IPS-18c (cell line): ENCODE measurements at regions not wholly inside any gene's neighbourhood (a gene's known extent, or its start where the extent isn't known, plus 50 kb on each side); places are given as distances from the start of the nearest gene placed in this dataset.
"Not testable (repeated sequence)": the region's sequence is repeated elsewhere in the genome, so short reads cannot be mapped to it uniquely, and the experiment has no call there.

Source experiments
- H3K4me3 ChIP-seq: 2 replicates; pipeline ENCODE4 v1.7.0; 2013; ENCODE audit warnings: low read depth, mild to moderate bottlenecking, low read length, moderate library complexity; ENCODE audit not compliant: insufficient read depth
- H3K9me3 ChIP-seq: one replicate; pipeline ENCODE4 v1.6.1; 2013; ENCODE audit warnings: mild to moderate bottlenecking, low read length, moderate library complexity; ENCODE audit not compliant: control insufficient read depth, insufficient read depth

DNA sequence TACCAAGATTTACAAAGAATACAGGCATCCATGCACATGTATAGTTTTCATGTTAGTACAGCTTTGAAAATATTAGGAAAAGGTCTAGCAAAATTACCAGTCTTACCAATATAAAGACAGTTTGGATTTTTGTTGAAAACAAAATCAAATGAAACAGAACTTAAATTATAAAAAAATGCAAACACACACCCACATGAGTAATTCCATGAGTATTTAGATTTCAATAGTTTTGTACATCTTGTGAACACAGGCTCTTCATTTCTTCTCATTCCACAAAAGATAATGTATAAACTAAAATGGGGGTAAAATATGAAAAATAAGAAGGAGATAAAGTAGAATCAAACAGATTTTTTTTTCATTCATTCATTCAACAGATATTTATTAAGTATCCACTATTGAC lies 682.2 kb upstream of the ANKRD30A start:
- Histone ChIP-seq H3K4me3 (no peak overlapping the region), H3K9me3 (no peaks in the 10 kb centered on the region)

DNA sequence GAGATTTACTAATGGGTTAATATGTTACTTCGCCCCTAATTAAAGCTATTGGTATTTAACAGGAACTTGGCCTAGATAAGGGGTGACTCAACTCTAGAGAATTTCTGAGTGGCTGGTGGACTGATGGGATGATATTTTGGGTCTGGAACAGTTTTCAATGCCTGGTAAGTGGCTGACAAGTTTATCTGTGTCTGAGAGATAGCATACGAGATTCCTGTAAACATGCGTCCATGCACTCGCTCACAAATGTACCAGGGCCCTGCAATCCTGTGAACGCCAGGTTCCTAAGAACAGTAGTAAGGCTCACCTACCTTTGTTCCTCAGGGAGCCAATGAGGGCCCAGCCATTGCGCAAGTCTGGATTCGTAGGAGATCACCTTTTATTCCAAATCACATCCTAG lies 683.8 kb upstream of the ANKRD30A start:
- Histone ChIP-seq H3K4me3 (no peak overlapping the region), H3K9me3 (no peaks in the 10 kb centered on the region)

DNA sequence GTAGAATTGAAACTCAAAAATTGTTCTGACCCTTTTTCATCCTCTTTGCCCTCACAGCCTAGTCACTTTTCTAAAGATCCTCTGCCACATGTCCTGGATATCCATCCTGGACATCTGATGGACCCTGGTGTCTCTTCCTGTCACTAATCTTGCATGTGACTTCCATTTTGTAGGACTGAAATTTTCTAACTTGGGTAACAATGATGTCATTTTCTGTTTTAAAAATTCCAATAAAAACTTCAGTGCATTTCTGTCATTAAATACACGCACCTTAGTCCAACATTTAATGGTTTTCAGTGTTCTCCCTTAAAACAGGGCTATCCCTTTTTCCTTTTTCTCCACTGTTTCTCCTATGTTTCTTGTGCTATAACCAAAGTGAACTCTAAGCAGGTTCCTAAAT lies 684.9 kb upstream of the ANKRD30A start:
- H3K9me3 ChIP-seq: no peaks in the 10 kb centered on the region
- H3K4me3 ChIP-seq: no peak overlapping the region

DNA sequence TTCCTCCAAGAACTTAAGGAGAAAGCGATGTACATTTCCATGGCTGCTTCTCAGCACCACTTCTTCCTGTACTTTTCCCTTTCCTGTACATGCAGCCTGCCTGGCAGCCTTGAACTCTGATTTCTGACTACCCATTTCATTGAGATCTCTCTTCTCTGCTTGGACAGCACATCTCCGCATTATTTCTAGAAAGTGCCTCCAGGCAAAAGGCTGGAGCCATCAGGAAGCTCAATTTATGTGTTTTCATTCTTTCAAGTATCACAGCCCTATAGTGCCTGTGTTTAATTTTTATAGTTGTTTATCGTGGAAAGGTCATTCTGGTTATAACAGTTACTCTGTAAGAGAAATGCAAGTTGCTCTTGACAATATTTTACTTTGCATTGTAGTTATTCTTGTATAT lies 688.0 kb upstream of the ANKRD30A start:
- H3K9me3 ChIP-seq: no peaks in the 10 kb centered on the region
- H3K4me3 ChIP-seq: no peak overlapping the region

DNA sequence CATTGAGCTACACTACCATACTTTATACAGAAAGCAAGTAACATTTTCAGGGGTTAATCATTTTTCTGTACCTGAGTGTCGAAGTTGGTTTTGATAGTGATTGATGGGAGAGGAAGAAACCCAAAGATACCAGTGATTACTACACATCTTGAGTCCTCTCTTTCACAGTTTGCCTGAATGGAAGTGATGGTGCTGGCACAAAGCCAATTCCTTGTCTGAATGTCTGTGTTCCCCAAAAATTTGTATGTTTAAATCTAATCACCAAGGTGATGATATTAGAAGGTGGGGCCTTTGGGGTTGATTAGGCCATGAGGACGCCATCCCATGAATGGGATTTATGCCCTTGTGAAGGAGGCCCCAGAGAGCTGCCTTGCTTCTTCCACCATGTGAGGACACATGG lies 696.9 kb upstream of the ANKRD30A start:
- Histone ChIP-seq H3K9me3 (no peaks in the 10 kb centered on the region), H3K4me3 (no peak overlapping the region)

DNA sequence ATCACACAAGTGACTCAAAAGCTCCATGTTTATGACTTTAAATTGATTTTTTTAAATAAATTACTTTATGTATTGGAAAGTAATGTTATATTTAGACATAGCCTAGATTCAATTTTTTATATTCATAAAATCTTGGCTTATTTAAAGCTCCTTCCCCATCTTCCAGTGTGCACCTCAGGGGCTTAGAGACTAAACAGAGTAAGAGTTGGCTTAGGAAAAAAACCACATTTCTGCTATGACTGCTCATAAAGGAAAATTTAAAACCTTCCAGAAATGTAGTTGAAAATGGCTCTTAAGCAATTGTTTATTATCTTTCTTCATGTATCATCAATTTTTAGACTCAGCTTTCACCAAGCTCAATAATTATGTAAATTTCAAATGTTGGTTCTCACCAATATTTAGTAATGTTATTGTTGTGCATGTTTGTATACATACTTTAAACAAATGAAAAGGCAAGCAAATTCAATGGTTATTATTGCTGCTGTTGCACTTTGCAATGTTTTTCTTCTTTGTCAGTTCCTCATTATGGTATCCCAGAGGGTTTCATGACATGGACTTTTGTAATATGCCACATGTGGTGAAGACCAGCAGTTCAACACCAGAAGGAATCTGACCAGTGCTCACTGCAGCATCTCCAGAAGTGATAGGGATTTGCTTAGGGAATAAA lies 700.1 kb upstream of the ANKRD30A start:
- no peak overlapping the region for H3K4me3 ChIP-seq
- no peaks in the 10 kb centered on the region for H3K9me3 ChIP-seq

DNA sequence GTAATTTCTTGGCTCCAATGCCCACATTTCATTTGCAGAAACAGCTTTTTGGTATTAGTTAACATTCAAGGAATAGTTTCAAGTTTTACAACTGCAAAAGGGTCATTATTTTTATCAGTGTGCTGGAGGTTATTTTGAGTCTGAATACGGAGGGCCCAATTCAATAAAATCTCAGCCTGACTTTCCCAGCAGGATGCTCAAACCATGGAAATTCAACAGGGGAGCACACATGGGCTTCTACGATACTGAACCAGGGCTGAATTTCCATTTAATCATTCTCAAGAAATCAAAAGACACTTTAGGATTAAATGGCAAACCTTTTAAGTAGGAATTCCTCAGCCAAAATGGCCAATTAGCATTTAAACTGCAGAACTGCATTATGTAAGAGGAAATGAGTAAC lies 700.9 kb upstream of the ANKRD30A start:
- Histone ChIP-seq H3K9me3 (no peaks in the 10 kb centered on the region), H3K4me3 (no peak overlapping the region)

DNA sequence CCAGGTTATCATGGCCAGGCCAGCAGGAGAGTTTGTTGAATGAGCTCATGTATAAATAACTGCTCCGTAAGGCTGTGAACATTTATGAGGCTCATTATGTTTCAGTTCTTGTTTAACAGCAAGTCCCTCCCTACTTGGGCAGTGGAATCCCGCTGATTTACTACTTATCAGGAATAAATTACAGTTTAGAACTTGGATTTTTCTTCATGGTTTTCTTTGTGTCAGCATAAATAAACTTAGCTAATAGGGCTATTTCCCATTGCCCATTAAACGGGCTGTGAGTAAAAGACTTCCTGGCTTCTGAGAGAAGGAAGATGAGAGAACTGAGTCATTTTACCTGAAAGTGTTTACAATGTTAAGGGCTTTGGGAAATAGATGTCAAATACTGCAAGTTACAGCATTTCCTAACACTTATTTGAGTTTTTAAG lies 701.6 kb upstream of the ANKRD30A start:
- H3K9me3 ChIP-seq: no peaks in the 10 kb centered on the region
- no peak overlapping the region for H3K4me3 ChIP-seq

DNA sequence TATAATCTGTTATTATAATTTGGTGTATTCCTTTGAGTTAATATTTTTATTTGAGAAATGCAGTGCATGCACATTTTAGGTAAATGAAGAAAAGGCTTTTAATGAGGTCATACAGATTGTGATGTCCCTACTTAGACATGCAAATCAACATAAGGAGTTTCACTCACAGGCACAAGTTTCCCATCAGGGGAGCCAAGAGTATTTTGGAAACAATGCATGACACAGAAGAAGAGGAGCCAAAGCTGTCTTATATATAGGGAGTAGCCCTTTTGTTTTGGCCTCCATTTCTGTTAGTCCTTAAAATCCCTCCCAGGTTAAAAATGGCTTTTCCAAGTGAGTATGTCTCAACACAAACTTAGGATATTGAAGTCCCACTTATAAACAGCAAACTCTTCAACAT lies 703.4 kb upstream of the ANKRD30A start:
- H3K9me3 ChIP-seq: no peaks in the 10 kb centered on the region
- H3K4me3 ChIP-seq: no peak overlapping the region

DNA sequence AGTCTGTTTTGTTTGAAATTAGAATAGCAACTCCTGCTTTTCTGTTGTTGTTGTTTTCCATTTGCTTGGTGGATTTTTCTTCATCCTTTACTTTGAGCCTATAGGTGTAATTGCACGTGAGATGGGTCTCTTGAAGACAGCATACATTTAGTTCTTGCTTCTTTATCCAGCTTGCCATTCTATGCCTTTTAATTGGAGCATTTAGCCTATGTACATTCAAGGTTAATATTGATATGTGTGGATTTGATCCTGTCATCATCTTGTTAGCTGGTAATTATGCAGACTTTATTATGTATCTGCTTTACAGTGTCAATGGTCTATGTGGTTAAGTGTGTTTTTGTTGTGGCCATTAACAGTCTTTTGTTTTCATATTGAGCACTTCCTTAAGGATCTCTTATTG lies 708.9 kb upstream of the ANKRD30A start:
- Histone ChIP-seq H3K9me3 (no peaks in the 10 kb centered on the region), H3K4me3 (no peak overlapping the region)

DNA sequence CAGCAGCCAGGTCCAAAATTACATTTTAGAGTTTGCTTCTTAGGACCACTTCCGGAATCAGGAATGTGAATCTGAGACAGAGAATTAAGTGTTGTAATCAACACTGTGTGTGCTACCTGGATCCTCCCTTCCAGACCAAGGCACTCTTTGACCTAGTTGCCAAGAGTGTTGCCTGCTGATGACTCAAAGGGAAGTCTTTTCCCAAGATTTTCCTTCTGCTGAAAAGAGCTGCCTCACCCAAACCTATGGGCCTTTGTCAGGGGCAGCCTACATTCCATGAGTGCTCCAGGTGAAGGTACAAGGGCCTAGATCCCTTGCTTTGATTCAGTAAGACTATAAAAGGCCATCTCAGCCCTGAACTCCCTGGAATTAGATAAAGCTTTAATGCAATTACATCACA lies 712.5 kb upstream of the ANKRD30A start:
- Histone ChIP-seq H3K9me3 (peaks cover 3% of the 10 kb centered on the region), H3K4me3 (no peak overlapping the region)

DNA sequence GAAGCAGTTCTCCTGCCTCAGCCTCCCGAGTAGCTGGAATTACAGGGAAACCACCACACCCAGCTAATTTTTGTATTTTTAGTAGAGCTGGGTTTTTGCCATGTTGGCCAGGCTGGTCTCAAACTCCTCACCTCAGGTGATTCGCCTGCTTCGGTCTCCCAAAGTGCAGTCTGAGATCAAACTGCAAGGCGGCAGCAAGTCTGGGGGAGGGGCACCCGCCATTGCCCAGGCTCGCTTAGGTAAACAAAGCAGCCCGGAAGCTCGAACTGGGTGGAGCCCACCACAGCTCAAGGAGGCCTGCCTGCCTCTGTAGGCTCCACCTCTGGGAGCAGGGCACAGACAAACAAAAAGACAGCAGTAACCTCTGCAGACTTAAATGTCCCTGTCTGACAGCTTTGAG lies 725.2 kb upstream of the ANKRD30A start:
- H3K9me3 ChIP-seq, H3K4me3 ChIP-seq: not testable (repeated sequence)

DNA sequence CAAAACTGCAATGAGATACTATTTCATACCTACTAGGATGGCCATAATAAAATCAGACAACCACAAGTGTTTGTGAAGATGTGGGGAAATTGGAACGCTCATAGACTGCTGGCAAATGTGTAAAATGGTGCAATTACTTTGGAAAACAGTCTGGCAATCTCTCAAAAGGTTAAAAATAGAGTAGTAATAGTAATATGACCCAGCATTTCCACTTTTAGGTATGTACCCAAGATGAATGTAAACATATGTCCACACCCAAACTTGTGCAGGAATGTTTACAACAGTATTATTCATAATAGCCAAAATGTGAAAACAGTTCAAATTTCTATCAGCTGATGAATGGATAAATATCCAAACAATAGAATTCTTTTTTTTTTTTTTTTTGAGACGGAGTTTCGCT lies 731.6 kb upstream of the ANKRD30A start:
- Histone ChIP-seq H3K9me3 (peaks cover 3% of the 10 kb centered on the region), H3K4me3 (no peak overlapping the region)

DNA sequence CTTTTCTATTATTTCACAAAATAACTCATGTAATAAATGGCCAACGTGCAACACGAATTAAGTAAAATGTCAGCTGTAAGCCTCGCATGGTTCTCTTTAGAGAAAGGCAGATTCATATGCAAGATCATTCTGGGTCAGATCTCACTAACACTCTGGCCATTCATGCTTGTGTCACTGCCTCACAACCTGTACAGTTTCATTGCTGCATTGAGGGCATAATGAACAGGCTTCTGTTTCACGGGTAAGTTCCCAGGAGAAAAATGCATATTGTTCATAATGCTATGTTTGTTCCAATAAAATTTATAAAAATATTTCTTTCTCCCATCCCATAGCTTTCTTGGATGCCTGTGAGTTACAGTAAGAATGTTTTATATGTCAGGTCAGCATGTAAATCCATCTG lies 734.0 kb upstream of the ANKRD30A start:
- no peak overlapping the region for H3K4me3 ChIP-seq
- peaks cover 3% of the 10 kb centered on the region for H3K9me3 ChIP-seq

DNA sequence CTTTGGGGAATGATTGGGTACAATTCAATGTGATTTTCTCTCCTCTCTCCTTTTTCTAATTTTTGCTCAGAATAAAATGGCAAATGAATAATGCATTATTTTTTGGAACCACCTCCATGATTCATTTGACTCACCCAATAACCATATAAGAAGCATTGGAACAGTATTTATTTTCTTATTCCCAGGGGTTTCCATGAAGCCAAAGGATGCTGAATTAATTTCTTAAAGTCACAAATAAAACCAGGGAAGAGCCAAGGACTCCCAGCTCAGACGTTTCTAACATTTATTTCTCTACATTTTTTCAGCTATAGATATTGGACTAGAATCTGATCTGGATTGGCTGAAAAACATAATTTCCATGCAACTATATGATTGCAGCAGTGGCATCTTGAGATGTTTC lies 735.2 kb upstream of the ANKRD30A start:
- no peak overlapping the region for H3K4me3 ChIP-seq
- H3K9me3 ChIP-seq: peaks cover 2% of the 10 kb centered on the region

DNA sequence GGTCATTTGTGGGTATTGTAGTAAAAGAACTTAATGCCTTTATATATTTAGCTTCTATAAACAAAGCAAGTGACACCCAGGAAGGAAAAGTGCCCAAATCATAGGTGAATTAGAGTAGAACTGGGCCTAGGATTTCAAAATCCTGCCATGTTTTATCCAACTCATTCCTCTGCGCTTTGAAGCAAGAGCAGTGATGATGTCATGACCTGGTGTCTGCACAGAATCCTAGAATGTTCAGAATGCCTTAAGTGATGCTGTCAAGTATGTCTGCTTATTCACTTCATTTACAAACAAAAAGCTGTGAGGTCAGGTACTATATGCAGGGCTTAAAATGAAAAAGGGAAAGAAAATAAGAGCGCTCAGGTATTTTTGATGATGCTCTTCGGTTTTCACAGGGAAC lies 737.2 kb upstream of the ANKRD30A start:
- no peak overlapping the region for H3K4me3 ChIP-seq
- H3K9me3 ChIP-seq: no peaks in the 10 kb centered on the region

DNA sequence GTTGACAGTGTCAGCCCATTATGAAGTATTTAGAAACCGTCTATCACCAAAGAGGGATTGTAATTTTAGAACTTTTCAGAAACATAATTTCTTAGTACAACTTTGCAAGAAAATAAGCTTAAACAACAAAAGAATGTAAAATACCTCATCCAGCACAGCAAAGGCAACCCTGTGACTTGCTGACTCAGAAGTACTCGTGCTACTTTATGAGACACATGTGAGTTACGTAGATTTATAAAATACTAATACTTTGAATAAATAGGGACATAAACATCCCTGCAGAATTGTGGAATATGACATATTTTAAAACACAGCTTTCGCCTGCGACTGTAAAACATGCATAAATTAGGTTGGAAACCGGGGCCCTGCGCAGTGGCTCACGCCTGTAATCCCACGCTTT lies 739.7 kb upstream of the ANKRD30A start:
- H3K9me3 ChIP-seq: no peaks in the 10 kb centered on the region
- no peak overlapping the region for H3K4me3 ChIP-seq

DNA sequence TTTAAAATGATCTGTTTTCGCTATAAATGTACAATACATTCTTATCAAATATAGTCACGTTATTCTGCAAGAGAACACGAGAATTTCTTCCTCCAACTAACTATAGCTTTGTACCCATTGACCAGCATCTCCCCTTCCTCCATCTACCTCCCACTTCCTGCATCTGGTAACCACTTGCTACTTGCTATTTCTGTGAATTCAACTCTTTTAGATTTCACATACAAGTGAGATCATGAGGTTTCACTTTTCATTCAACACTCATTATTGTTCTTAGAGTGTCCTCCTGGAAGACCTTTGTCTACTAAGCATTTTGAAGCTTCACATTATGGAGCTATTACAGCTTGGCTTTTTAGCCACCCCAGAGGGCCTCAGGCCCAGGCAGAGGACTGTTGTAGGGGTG lies 741.3 kb upstream of the FZD8 start:
- Histone ChIP-seq H3K4me3 (no peak overlapping the region), H3K9me3 (no peaks in the 10 kb centered on the region)

DNA sequence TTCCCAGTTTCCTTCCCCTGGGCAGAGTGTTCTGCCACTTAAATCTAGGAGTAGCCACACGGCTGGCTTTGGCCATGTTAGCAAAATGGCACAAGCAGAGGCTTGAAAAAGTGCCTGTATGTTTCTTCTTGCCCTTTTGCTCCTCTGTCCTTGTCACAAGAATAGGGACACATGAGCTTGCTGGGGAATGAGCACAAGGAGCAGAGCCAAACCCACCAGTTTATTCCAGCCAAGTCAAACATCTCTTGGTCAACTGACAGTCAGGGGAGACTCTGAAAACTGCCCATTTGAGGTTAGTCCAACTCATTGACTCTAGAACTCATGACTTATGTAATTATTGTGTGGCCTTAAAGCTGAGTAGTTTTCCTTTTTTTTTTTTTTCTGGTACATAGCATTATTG lies 739.7 kb upstream of the FZD8 start:
- Histone ChIP-seq H3K4me3 (no peak overlapping the region), H3K9me3 (no peaks in the 10 kb centered on the region)
